OCI-LY1 (cell line): ENCODE measurements at regions not wholly inside any gene's neighbourhood (a gene's known extent, or its start where the extent isn't known, plus 50 kb on each side); places are given as distances from the start of the nearest gene placed in this dataset.

Source experiments
- EZH2 ChIP-seq: fragments of 200-600 bp; sonication (generic), shearing (Covaris generic); IDR thresholded peaks from 2 replicates; pipeline ENCODE4 v1.8.0; 2017; ENCODE audit warnings: borderline replicate concordance, mixed run types, mild to moderate bottlenecking, antibody characterized with exemption, low read length, moderate library complexity, mixed read lengths
- TF ChIP-seq, protein P1 (sequence below): fragments of 200-600 bp; sonication (generic), shearing (Covaris generic); IDR thresholded peaks from 2 replicates; pipeline ENCODE4 v1.5.1; 2017; ENCODE audit warnings: mild to moderate bottlenecking, antibody characterized with exemption, low read length, moderate library complexity, mixed read lengths

DNA sequence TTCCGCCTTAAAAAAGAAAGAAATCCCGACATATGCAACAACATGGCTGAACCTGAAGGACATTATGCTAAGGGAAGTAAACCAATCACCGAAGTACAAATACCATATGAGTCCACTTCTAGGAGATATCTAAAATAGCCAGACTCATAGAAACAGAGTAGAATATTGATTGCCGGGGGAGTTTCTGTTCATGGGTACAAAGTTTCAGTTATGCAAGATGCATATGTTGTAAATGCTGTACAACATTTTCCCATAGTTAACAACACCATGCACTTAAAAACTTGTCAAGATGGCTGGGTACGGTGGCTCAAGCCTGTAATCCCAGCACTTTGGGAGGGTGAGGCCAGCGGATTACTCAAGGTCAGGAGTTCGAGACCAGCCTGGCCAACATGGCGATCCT is 251.5 kb upstream of the EEF2KMT start:
- TF ChIP-seq, protein P1, sequence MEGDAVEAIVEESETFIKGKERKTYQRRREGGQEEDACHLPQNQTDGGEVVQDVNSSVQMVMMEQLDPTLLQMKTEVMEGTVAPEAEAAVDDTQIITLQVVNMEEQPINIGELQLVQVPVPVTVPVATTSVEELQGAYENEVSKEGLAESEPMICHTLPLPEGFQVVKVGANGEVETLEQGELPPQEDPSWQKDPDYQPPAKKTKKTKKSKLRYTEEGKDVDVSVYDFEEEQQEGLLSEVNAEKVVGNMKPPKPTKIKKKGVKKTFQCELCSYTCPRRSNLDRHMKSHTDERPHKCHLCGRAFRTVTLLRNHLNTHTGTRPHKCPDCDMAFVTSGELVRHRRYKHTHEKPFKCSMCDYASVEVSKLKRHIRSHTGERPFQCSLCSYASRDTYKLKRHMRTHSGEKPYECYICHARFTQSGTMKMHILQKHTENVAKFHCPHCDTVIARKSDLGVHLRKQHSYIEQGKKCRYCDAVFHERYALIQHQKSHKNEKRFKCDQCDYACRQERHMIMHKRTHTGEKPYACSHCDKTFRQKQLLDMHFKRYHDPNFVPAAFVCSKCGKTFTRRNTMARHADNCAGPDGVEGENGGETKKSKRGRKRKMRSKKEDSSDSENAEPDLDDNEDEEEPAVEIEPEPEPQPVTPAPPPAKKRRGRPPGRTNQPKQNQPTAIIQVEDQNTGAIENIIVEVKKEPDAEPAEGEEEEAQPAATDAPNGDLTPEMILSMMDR, result no peak
- TF ChIP-seq EZH2, result no peak
